GM12875 (cell line): ENCODE measurements at regions not wholly inside any gene's neighbourhood (a gene's known extent, or its start where the extent isn't known, plus 50 kb on each side); places are given as distances from the start of the nearest gene placed in this dataset.

ENCODE experiments used
- H3K4me3 ChIP-seq: one replicate; pipeline ENCODE4 v1.5.1; 2011; ENCODE audit warnings: low read depth, low read length, control low read depth
- CTCF ChIP-seq: IDR thresholded peaks from 2 replicates; pipeline ENCODE4 v1.5.1; 2011; ENCODE audit warnings: low read depth, mild to moderate bottlenecking, control low read depth, inconsistent platforms, low read length, moderate library complexity, borderline replicate concordance; ENCODE audit not compliant: insufficient read depth

DNA sequence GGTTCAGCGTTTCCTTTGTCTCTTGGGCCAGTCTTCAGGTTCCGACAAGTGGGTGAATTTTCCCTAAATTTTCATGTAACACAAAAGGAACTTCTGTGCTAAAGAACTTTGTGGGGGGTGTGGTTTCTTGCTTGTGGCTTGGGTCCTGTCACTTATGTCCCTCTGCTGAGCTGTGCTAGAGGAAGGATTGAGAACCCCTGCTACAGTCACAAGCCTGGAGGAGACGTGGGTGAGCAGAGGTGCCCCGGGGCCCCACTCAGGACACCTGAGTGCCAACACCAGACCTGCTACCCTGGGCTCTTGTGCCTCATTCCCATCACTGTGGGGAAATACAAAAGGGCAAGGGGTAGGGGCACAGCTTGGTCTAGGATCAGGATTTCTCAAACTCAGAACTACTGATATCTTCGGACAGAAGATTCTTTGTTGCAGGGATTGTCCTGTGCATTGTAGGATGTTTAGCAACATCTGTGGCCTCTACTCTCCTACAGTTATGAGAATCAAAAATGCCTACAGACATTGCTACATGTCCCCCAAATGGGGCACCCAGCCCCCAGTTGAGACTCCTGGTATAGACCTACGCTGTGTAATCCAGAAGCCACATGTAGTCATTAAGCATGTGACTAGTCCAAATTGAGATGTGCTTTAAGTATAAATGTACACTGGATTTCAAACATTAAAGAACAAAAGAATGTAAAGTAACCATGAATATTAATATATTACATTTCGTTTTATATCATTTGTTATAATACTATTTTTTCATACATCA is 128.7 kb downstream of the LY86 start:
- TF ChIP-seq CTCF, result no peak
- H3K4me3 ChIP-seq, result no peak overlapping the region

GRCh38 chr6:6717953-6718352 is 129.4 kb downstream of the LY86 start:
- H3K4me3 ChIP-seq, result no peak overlapping the region
- TF ChIP-seq CTCF, result no peak

GRCh38 chr6:6721606-6722005 is 133.1 kb downstream of the LY86 start:
- no peak overlapping the region for H3K4me3 ChIP-seq
- no peak for TF ChIP-seq CTCF

DNA sequence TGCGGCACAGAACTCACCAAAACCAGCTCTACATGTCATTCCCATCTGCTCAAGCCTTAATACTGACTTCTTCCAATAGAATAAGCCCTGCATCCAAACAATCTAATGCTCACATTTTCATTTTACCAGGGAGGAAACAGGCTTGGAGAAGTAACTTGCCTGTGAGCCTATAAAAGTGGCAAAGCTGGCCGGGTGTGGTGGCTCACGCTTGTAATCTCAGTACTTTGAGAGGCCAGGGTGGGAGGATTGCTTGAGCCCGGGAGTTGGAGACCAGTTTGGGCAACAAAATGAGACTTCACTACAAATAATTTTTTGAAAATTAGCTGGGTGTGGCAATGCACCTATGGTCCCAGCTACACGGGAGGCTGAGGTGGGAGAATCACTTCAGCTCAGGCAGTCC is 133.7 kb downstream of the LY86 start:
- TF ChIP-seq CTCF, result no peak
- H3K4me3 ChIP-seq, result no peak overlapping the region

GRCh38 chr6:6723361-6723760 is 134.8 kb downstream of the LY86 start:
- no peak overlapping the region for H3K4me3 ChIP-seq
- no peak for TF ChIP-seq CTCF

DNA sequence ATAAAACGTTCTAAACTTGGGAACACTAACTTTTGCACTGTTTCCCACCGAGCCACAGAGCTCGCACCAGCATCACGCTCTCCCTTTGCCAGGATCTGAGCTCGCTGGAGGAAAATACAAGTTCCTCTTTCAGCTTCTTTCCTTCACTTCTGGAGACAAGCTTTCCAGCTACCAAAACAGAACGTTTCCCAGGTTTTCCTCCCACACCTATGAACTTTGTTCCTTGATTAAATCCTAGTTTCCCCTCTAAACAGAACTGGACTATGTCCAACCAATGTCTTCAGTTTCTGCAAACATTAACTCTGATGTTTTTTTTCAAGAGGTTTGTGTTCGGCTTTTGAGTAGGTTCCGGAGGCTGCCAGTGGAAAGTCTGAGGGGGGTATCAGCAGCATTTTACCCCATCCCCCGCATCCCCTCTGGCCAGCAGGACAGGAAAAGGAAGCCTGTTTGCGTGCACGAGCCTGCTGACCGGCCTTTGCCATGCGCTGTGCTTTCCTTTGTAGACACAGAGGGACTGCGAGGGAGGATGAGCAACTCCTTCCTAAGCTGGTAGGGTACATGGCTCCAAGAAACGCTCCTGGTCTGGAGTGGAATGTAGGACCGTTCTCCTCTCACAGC is 135.5 kb downstream of the LY86 start:
- no peak overlapping the region for H3K4me3 ChIP-seq
- no peak for TF ChIP-seq CTCF
